ENCODE measurements at regions not wholly inside any gene's neighbourhood (a gene's known extent, or its start where the extent isn't known, plus 50 kb on each side); places are given as distances from the start of the nearest gene placed in this dataset.

GRCh38 chr1:209446356-209446755 is 137.2 kb upstream of the CAMK1G start:
- Histone ChIP-seq H3K4me2 (ENCODE audit: low read depth, low read length, poor library complexity, severe bottlenecking) (no peak overlapping the region), H3K4me3 (ENCODE audit: low read length, poor library complexity, severe bottlenecking) (no peak overlapping the region), H3K9me3 (ENCODE audit: insufficient read depth, low read depth, low read length) (no peaks in the 10 kb centered on the region), H3K27me3 (ENCODE audit: insufficient read depth, low read length, poor library complexity, severe bottlenecking) (no peaks in the 10 kb centered on the region), H3K36me3 (ENCODE audit: insufficient read depth, low read length) (no peaks in the 10 kb centered on the region), H3K9ac (ENCODE audit: low read depth, low read length, poor library complexity, severe bottlenecking) (no peak overlapping the region), H3K9me2 (replicated peaks; ENCODE audit: low read depth, low read length) (no peaks in the 10 kb centered on the region), H3K79me2 (ENCODE audit: insufficient read depth, low read length) (no peaks in the 10 kb centered on the region), H3F3A (ENCODE audit: low read depth) (no peaks in the 10 kb centered on the region), H2AFZ (ENCODE audit: low read length) (no peak overlapping the region), H4K20me1 (ENCODE audit: insufficient read depth, low read length, poor library complexity, severe bottlenecking) (no peaks in the 10 kb centered on the region), H3K4me1 (ENCODE audit: insufficient read depth, low read length, poor library complexity, severe bottlenecking) (no peaks in the 10 kb centered on the region)
- TF ChIP-seq CTCF (conservative IDR thresholded peaks at IDR 0.05; ENCODE audit: low read length) (no peak), EZH2phosphoT487 (IDR thresholded peaks at IDR 0.05; ENCODE audit: borderline replicate concordance) (no peak)

DNA sequence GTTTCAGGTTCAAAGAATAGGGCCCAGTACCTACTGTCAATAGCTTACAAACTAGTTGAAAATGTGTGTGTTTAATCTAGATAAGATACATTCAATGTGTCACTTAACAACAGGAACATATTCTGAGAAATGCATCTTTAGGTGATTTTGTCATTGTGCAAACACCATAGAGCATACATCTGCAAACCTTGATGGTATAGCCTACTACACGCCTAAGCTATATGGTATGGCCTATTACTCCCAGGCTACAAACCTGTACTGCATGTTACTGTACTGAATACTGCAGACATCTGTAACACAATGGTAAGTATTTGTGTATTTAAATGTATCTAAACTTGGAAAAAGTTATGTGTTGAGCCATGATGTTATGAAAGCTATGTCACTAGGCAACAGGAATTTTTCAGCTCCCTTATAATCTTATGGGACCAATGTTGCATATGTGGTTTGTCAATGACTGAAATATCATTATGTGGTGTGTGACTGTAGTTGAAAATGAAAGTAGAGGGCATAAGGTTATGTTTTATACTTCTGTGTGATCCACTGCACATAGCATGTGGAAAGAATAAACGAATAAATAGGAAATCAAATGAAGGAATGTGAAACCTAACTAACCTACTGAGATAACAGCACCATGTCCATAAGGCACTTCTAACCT is 129.0 kb upstream of the CAMK1G start:
- Histone ChIP-seq H3K9me2 (replicated peaks; ENCODE audit: low read depth, low read length) (no peaks in the 10 kb centered on the region), H3K9ac (ENCODE audit: low read depth, low read length, poor library complexity, severe bottlenecking) (no peak overlapping the region), H3K27me3 (ENCODE audit: insufficient read depth, low read length, poor library complexity, severe bottlenecking) (no peaks in the 10 kb centered on the region), H4K20me1 (ENCODE audit: insufficient read depth, low read length, poor library complexity, severe bottlenecking) (no peaks in the 10 kb centered on the region), H3K4me2 (ENCODE audit: low read depth, low read length, poor library complexity, severe bottlenecking) (no peak overlapping the region), H3F3A (ENCODE audit: low read depth) (no peaks in the 10 kb centered on the region), H3K4me1 (ENCODE audit: insufficient read depth, low read length, poor library complexity, severe bottlenecking) (no peaks in the 10 kb centered on the region), H3K79me2 (ENCODE audit: insufficient read depth, low read length) (no peaks in the 10 kb centered on the region), H2AFZ (ENCODE audit: low read length) (no peak overlapping the region), H3K9me3 (ENCODE audit: insufficient read depth, low read depth, low read length) (no peaks in the 10 kb centered on the region), H3K4me3 (ENCODE audit: low read length, poor library complexity, severe bottlenecking) (no peak overlapping the region), H3K36me3 (ENCODE audit: insufficient read depth, low read length) (no peaks in the 10 kb centered on the region)
- TF ChIP-seq EZH2phosphoT487 (IDR thresholded peaks at IDR 0.05; ENCODE audit: borderline replicate concordance) (no peak), CTCF (conservative IDR thresholded peaks at IDR 0.05; ENCODE audit: low read length) (no peak)

DNA sequence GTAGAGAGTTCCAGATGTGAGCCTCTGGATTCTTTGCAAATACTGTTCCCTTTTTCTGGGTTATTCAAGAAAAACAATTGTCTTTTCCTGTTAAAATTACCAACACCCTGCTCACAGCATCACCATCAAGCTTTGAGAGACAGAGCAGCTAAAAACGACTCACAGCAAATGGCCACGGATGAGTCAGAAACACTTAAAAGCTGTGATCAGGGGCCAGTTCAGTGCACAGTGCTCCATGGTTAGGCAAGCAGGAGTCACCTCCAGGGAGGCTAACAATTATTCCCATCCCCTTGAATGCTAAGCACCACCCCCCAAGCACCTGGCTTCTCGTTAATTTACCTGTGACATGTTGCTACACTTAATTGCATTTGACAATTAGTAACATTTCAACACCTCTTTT is 128.4 kb upstream of the CAMK1G start:
- Histone ChIP-seq H3K9ac (ENCODE audit: low read depth, low read length, poor library complexity, severe bottlenecking) (no peak overlapping the region), H3F3A (ENCODE audit: low read depth) (no peaks in the 10 kb centered on the region), H3K9me2 (replicated peaks; ENCODE audit: low read depth, low read length) (no peaks in the 10 kb centered on the region), H2AFZ (ENCODE audit: low read length) (no peak overlapping the region), H3K79me2 (ENCODE audit: insufficient read depth, low read length) (no peaks in the 10 kb centered on the region), H4K20me1 (ENCODE audit: insufficient read depth, low read length, poor library complexity, severe bottlenecking) (no peaks in the 10 kb centered on the region), H3K4me2 (ENCODE audit: low read depth, low read length, poor library complexity, severe bottlenecking) (no peak overlapping the region), H3K4me1 (ENCODE audit: insufficient read depth, low read length, poor library complexity, severe bottlenecking) (no peaks in the 10 kb centered on the region), H3K36me3 (ENCODE audit: insufficient read depth, low read length) (no peaks in the 10 kb centered on the region), H3K4me3 (ENCODE audit: low read length, poor library complexity, severe bottlenecking) (no peak overlapping the region), H3K9me3 (ENCODE audit: insufficient read depth, low read depth, low read length) (no peaks in the 10 kb centered on the region), H3K27me3 (ENCODE audit: insufficient read depth, low read length, poor library complexity, severe bottlenecking) (no peaks in the 10 kb centered on the region)
- TF ChIP-seq CTCF (conservative IDR thresholded peaks at IDR 0.05; ENCODE audit: low read length) (no peak), EZH2phosphoT487 (IDR thresholded peaks at IDR 0.05; ENCODE audit: borderline replicate concordance) (no peak)

Data from Loucy (cell line).